Esophagus muscularis mucosa (tissue), 3 donors: ENCODE measurements at regions not wholly inside any gene's neighbourhood (a gene's known extent, or its start where the extent isn't known, plus 50 kb on each side); places are given as distances from the start of the nearest gene placed in this dataset.

Experiments
- CTCF ChIP-seq, 3 experiments: fragments of 200-600 bp in 2 of 3; fragments of 450-650 bp in 1 of 3; sonication (generic) in 2 of 3; IDR thresholded peaks; one replicate each; pipeline ENCODE4 v1.5.1; 2017 to 2019; ENCODE audit warnings: antibody characterized with exemption in 3 of 3, mild to moderate bottlenecking in 2 of 3, moderate library complexity in 1 of 3
- POLR2AphosphoS5 ChIP-seq, 2 donors: sonication (generic); formaldehyde crosslinking; IDR thresholded peaks; one replicate each; pipeline ENCODE4 v1.6.1; 2017; ENCODE audit warnings: antibody characterized with exemption in 2 of 2

GRCh38 chr1:201732351-201732750 is 96.6 kb upstream of the IPO9 start:
- TF ChIP-seq CTCF (IDR thresholded peaks at IDR 0.05) (no peak), POLR2AphosphoS5 (IDR thresholded peaks at IDR 0.05) (no peak)
